Activated T-cell treated with anti-CD3 and anti-CD28 coated beads, Interleukin-2, amount 50 U/mL, for 72 hours (primary cell): ENCODE measurements at regions not wholly inside any gene's neighbourhood (a gene's known extent, or its start where the extent isn't known, plus 50 kb on each side); places are given as distances from the start of the nearest gene placed in this dataset.
A peak's percentile ranks its signal among the peaks of the same experiment; 100 is the strongest.
"Not testable (repeated sequence)": the region's sequence is repeated elsewhere in the genome, so short reads cannot be mapped to it uniquely, and the experiment has no call there.

Experiments used
- ATAC-seq, 2 donors: fragments of 150-1000 bp; cut with Tn5 transposase; replicated peaks in 1 of 2; 2 replicates each; pipeline ENCODE4 v1.10.0; 2021; ENCODE audit warnings: moderate library complexity in 2 of 2, mild to moderate bottlenecking in 1 of 2
- DNase-seq, 2 donors: peaks; one replicate each; pipeline ENCODE4 v3.0.0; 2021 to 2022; ENCODE audit warnings: mixed read lengths in 1 of 2
- H3K27ac Mint-ChIP-seq: one replicate; pipeline ENCODE4 v1.8.0; 2022; ENCODE audit warnings: mild to moderate bottlenecking, moderate library complexity, mixed read lengths
- H3K27me3 Mint-ChIP-seq: one replicate; pipeline ENCODE4 v1.8.0; 2022; ENCODE audit warnings: low read depth, mixed read lengths
- H3K36me3 Mint-ChIP-seq, 2 donors: one replicate each; pipeline ENCODE4 v1.8.0; 2022; ENCODE audit warnings: mixed read lengths in 2 of 2, mild to moderate bottlenecking in 1 of 2; ENCODE audit not compliant: insufficient read depth in 2 of 2
- H3K4me1 Mint-ChIP-seq: one replicate; pipeline ENCODE4 v1.8.0; 2022; ENCODE audit warnings: low read depth, mixed read lengths
- H3K4me3 Mint-ChIP-seq, 2 donors: one replicate each; pipeline ENCODE4 v1.8.0; 2022; ENCODE audit warnings: mild to moderate bottlenecking in 2 of 2, mixed read lengths in 2 of 2, moderate library complexity in 2 of 2
- H3K9me3 Mint-ChIP-seq, 2 donors: one replicate each; pipeline ENCODE4 v1.8.0; 2022; ENCODE audit warnings: mixed read lengths in 2 of 2

DNA sequence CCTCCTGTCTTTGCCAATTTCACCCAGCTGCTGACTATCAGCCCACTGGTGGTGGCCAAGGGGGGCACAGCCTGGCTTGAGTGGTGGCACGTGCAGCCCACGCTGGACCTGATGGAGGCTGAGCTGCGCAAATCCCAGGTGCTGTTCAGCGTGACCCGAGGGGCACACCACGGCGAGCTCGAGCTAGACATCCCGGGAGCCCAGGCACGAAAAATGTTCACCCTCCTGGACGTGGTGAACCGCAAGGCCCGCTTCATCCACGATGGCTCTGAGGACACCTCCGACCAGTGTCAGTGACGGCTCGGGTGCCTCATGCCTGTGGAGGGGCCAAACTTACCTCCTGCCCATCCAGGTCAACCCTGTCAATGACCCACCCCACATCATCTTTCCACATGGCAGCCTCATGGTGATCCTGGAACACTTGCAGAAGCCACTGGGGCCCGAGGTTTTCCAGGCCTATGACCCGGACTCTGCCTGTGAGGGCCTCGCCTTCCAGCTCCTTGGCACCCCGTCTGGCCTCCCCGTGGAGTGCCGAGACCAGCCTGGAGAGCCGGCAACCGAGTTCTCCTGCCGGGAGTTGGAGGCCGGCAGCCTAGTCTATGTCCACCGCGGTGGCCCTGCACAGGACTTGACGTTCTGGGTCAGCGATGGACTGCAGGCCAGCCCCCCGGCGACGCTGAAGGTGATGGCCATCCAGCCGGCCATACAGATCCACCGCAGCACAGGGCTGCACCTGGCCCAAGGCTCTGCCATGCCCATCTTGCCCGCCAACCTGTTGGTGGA lies 180.2 kb downstream of the TBC1D2B start:
- not testable (repeated sequence) for DNase-seq, ATAC-seq, H3K4me1 Mint-ChIP-seq, H3K27me3 Mint-ChIP-seq, H3K36me3 Mint-ChIP-seq, H3K27ac Mint-ChIP-seq, H3K9me3 Mint-ChIP-seq, H3K4me3 Mint-ChIP-seq

DNA sequence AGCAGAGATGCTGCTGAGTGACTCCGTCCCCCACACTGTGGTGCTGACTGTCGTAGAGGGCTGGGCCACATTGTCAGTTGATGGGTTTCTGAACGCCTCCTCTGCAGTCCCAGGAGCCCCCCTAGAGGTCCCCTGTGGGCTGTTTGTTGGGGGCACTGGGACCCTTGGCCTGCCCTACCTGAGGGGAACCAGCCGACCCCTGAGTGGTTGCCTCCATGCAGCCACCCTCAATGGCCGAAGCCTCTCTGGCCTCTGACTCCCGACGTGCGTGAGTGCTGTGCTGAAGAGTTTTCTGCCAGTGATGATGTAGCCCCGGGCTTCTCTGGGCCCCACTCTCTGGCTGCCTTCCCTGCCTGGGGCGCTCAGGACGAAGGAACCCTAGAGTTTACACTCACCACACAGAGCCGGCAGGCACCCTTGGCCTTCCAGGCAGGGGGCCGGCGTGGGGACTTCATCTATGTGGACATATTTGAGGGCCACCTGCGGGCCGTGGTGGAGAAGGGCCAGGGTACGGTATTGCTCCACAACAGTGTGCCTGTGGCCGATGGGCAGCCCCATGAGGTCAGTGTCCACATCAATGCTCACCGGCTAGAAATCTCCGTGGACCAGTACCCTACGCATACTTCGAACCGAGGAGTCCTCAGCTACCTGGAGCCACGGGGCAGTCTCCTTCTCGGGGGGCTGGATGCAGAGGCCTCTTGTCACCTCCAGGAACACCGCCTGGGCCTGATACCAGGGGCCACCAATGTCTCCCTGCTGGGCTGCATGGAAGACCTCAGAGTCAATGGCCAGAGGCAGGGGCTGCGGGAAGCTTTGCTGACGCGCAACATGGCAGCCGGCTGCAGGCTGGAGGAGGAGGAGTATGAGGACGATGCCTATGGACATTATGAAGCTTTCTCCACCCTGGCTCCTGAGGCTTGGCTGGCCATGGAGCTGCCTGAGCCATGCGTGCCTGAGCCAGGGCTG lies 181.1 kb downstream of the TBC1D2B start:
- not testable (repeated sequence) for DNase-seq, H3K27ac Mint-ChIP-seq, H3K36me3 Mint-ChIP-seq, H3K4me1 Mint-ChIP-seq, H3K27me3 Mint-ChIP-seq, H3K4me3 Mint-ChIP-seq, ATAC-seq, H3K9me3 Mint-ChIP-seq

DNA sequence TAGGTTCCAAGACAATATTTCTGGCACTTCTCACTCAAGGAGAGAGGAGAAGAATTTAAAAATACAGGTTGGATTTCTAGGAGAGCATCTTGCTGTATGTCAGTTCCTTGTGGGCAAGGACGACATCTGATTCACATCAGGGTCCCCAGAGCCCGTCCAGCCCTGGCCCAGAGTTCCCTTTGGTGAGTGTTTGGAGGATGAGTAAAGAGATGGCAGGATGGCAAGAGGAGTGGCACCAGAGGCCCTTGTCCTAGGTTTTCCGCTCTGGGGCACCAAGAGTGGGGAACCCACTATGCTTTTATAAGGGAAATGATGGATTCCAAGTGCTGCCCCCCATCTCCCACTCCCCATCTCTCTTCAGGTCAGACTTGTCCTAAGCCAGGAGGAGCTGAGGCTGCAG lies 181.8 kb downstream of the TBC1D2B start:
- DNase-seq (no peak), ATAC-seq (no peak)

DNA sequence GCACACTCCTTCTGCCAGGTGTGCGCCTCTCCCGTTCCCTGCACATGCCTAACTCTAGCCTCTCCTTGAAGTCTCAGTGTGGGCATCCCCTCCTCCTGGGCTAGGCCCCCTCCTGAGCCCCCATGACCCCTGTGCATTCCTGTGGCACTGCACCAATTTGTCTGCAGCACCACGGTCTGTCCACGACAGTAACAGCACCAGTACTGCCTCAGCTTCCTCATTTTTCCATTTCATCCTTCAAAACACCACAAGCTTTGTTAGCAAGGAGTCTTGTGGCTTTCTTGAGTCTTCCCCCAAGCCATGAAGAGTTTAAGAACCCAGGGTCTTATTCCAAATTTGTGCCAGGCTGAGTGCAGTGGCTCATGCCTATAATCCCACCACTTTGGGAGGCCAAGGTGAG lies 182.4 kb downstream of the TBC1D2B start:
- not testable (repeated sequence) for H3K27ac Mint-ChIP-seq, H3K9me3 Mint-ChIP-seq, H3K4me1 Mint-ChIP-seq, H3K27me3 Mint-ChIP-seq, H3K4me3 Mint-ChIP-seq, H3K36me3 Mint-ChIP-seq, DNase-seq, ATAC-seq

More for the DNA sequence above, 181.8 kb downstream of the TBC1D2B start:
- Mint-ChIP-seq H3K36me3 (no peaks in the 10 kb centered on the region), H3K4me3 (no peak overlapping the region), H3K9me3 (no peaks in the 10 kb centered on the region), H3K27me3 (no peaks in the 10 kb centered on the region), H3K4me1 (no peaks in the 10 kb centered on the region), H3K27ac (no peak overlapping the region)

DNA sequence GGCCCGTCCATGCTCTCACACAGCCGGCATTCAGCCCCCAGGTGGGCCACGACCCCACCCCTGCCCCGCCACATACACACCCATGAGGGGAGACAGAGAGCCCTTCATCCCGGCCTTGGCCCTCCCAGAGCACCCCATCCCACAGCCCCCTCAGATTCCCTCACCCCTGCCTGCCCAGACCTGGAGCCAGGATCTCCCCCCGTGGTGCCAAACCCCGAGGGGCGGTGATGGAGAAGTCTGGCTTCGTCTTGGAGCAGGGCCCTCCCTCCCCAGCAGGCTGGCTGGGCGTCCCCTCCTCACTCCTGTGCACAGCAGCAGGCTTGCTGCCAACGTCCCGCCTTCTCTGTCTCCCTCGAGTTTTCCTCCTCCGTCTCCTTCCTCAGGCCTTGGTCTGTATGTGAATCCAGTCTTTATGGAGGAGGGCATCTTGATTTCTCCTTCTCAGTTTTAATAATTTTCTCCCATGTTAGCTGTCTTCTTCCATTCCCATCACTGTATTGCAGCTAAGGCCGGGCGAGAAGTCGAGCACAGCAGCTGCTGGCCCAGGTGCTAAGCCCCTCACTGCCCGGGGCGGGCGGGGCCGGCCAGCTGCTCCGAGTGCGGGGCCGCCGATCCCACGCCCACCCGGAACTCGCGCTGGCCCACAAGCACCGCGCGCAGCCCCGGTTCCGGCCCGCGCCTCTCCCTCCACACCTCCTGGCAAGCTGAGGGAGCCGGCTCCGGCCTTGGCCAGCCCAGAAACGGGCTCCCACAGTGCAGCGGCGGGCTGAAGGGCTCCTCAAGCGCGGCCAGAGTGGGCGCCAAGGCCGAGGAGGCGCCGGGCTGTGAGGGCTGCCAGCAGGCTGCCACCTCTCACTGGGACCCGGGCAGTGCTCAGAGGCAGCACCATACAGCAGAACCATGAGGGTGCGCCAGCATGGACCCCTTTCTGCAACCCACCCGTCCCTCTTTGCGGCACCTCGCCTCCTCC lies 183.6 kb downstream of the TBC1D2B start:
- not testable (repeated sequence) for H3K27ac Mint-ChIP-seq, ATAC-seq, H3K4me3 Mint-ChIP-seq, DNase-seq, H3K27me3 Mint-ChIP-seq, H3K9me3 Mint-ChIP-seq, H3K4me1 Mint-ChIP-seq, H3K36me3 Mint-ChIP-seq

DNA sequence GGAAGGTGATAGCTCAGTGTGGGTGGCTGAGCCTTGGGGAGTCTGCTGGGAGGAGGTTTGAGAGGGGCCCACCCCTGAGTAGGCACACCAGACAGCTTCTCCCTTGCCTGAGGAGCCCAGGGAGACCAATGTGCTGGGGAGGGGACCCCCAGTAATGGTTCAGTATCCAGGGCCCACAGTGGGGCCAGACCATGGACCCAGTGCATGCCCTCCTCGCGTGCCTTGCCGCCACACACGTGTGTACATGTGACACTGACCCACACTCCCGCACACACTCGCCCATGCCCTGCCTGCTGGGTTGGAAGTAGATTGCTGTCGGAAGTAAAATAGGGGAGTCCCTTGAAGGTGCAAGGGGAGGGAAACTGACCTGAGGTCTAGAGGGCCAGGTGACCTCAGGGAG lies 184.3 kb downstream of the TBC1D2B start:
- H3K27me3 Mint-ChIP-seq, H3K9me3 Mint-ChIP-seq, H3K36me3 Mint-ChIP-seq, H3K4me3 Mint-ChIP-seq, H3K27ac Mint-ChIP-seq, DNase-seq, H3K4me1 Mint-ChIP-seq, ATAC-seq: not testable (repeated sequence)

DNA sequence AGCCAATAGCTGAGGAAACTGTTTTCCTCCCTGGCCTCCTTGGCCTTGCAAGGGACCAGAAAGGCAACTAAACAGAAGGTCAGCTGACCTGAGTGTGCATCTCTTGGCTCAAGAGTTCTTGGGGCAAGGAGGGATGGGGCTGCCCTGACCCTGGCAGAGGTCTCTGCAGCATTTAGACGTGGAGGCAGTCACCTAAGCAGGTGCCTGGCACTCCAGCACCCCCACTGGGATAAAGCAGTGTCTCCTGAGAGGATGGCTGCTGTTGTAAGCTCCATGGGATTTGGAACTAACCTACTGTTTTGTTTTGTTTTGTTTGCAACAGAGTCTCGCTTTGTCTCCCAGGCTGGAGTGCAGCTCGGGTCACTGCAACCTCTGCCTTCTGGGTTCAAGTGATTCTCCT lies 185.2 kb downstream of the TBC1D2B start:
- Mint-ChIP-seq H3K27me3 (no peaks in the 10 kb centered on the region), H3K27ac (no peak overlapping the region), H3K9me3 (no peaks in the 10 kb centered on the region), H3K36me3 (no peaks in the 10 kb centered on the region), H3K4me3 (no peak overlapping the region), H3K4me1 (no peaks in the 10 kb centered on the region)
- DNase-seq (no peak), ATAC-seq (no peak)

DNA sequence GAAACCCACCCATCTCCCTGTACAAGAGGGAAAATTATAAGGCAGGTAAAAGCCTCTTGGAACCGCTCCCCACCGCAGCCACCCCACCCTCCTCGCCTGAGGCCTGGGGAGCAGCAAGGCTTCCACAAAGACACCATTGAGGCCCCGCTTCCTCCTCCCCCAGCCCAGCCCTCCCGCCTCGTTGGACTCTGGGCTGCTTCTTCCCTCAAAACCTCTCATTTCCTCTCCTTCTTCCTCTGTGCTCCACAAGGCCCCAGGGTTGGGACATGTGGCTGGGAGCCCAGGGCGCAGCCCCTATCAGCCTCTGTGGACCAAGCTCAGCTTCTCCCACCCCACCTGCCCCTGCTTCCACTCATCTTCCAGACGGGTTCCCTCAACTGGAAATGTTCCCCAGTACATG lies 185.6 kb downstream of the TBC1D2B start:
- not testable (repeated sequence) for H3K36me3 Mint-ChIP-seq, H3K4me3 Mint-ChIP-seq, ATAC-seq, H3K9me3 Mint-ChIP-seq, DNase-seq, H3K4me1 Mint-ChIP-seq, H3K27ac Mint-ChIP-seq, H3K27me3 Mint-ChIP-seq

DNA sequence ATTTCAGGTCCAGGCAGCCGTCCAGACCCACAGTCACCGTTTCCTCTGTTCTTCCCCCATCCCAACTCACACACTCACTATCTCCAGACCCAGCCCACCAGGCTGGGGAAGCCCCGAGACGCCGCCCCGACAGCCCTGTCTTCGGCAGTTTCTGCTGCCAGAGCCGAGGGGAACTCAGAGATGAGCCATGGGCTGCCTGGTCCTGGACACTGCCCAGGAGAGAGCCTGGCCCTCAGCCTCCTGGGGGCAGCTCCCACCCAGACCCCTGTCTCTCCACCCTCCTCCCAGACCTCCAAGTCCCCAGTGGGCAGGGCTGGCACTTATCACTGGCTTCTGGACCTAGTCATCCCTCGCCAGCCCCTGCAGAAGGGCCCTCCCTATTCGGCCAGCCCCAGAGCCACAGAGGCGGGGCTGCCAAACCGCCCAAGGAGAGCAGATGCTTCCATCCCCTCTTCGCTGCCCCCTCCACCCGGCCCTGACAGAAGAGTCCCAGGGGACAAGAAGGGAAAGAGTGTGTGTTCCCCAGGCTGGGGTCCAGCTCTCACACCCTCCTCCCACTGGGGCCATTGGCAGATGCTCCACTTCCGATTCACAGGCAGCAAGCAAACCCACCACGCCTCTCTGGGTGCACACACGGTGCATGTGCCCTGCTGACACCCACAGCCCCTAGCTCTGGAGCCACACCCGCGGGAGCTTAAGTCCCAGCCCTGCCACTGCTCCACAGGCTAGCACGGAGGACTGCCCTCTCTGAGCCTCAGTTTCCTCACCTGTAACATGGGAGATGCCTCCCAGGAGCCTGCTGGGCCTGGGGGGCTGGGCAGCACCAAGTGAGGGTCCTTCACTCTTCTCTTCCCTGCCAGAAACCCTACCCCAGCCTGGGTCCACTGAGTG lies 186.4 kb downstream of the TBC1D2B start:
- not testable (repeated sequence) for H3K4me3 Mint-ChIP-seq, H3K27ac Mint-ChIP-seq
- ATAC-seq, result peak in 1 of 2 donors; percentile 19

DNA sequence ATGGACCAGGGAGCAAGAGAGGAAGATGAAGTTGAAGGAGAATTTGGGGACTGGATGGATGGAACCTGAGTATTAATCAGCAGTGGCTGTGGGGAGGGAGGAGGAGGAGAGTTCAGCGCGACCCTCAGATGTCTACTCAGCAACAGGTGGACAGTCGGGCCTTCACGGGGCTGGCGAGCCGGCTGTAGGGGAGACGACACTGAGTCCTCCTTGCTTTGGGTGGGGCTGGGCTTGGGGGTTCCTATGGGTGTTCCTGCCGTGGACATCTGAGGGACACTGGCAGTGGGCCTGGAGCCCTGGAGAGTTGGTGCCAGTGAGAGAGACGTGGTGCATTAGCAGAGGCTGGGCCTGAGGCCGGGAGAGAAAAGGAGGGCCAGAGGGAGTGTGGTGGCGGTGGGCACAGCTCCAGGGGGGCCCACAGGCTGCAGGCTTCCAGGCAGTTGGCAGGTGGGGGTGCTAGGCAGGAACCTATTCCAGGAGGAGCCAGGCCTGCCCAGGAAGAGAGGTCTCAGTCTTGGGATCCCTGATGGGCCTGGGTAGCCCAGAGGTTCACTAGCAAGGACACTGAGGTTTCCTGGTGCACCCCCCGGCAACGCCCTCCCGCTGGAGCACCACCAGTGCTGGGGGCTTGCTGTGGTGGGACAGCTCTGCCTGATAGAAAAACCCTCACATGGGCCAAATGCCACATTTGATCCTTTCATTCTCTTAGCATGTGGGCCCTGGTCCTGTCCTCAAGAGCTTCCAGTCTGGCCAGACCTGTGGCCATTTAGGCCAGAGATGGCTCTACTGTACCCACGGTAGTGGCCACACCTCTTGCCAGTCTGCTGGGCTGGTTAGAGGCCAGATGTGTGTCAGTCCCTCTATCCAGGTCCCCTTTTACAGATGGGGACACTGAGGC lies 187.4 kb downstream of the TBC1D2B start:
- H3K4me1 Mint-ChIP-seq, H3K4me3 Mint-ChIP-seq, H3K27ac Mint-ChIP-seq, H3K36me3 Mint-ChIP-seq, H3K27me3 Mint-ChIP-seq, ATAC-seq, DNase-seq, H3K9me3 Mint-ChIP-seq: not testable (repeated sequence)

More for the DNA sequence above, 186.4 kb downstream of the TBC1D2B start:
- not testable (repeated sequence) for H3K27me3 Mint-ChIP-seq, H3K9me3 Mint-ChIP-seq, H3K36me3 Mint-ChIP-seq, DNase-seq, H3K4me1 Mint-ChIP-seq

DNA sequence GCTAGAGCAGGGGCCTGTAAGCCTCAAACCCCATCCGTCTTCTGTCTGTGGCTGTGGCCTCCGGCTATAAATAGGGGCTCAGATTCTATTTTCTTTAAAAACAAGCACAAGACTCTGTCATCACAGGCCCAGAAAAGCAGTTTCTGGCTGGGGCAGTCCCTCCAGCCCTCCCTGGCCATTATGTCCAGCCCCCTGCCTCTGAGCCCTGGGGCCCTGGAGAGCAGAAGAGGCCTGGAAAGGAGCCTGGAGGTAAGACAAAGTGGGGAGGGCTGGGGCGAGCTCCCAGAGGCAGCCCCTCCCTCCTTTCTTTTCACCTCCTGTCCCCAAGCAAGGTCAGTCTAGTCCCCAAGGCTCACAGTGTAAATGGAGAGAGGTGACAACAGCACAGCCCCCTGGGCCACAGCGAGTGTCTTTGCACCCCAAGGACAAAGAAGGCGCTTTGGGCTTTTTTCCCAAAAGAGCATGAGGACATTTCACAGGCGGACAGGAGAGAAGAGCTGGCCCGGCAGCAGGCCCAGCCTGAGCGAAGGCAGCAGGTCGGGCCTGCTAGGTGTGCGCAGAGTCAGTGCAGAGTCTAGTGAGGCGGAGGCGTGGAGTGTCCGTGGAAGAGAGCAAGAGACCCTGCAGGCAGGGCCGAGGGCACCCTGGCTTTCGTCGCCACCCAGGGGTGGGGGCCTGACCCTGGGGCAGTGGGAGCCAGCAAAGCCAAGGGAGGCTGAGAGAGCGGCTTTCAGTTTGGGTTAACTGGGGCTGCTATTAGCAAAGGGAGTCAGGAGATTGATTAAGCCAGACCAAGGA lies 188.3 kb downstream of the TBC1D2B start:
- no peak overlapping the region for H3K4me3 Mint-ChIP-seq
- no peaks in the 10 kb centered on the region for H3K9me3 Mint-ChIP-seq
- no peaks in the 10 kb centered on the region for H3K4me1 Mint-ChIP-seq
- H3K27me3 Mint-ChIP-seq, result no peaks in the 10 kb centered on the region
- H3K36me3 Mint-ChIP-seq, result no peaks in the 10 kb centered on the region
- DNase-seq, result no peak
- no peak overlapping the region for H3K27ac Mint-ChIP-seq
- no peak for ATAC-seq
